GM23338 (cell line): ENCODE measurements at regions not wholly inside any gene's neighbourhood (a gene's known extent, or its start where the extent isn't known, plus 50 kb on each side); places are given as distances from the start of the nearest gene placed in this dataset.

Experiments used
- ATAC-seq: fragments of 200-7000 bp; cut with Tn5 transposase; 3 replicates; pipeline ENCODE4 v1.9.1; 2020
- DNase-seq: peaks from one replicate; pipeline ENCODE4 v3.0.0-alpha.2; 2015; ENCODE audit warnings: low spot score
- H2AFZ ChIP-seq: fragments of 200-600 bp; sonication (generic); 2 replicates; pipeline ENCODE4 v1.8.0; 2016; ENCODE audit warnings: antibody characterized with exemption, mild to moderate bottlenecking, moderate library complexity
- H3F3A ChIP-seq: fragments of 200-600 bp; sonication (generic); replicated peaks from 2 replicates; pipeline ENCODE4 v1.8.0; 2017; ENCODE audit warnings: antibody characterized with exemption, mixed run types, low read depth
- H3K27ac ChIP-seq: fragments of 200-600 bp; sonication (generic); 2 replicates; pipeline ENCODE4 v1.6.1; 2016; ENCODE audit warnings: low read depth
- H3K27me3 ChIP-seq: fragments of 200-600 bp; sonication (generic); 2 replicates; pipeline ENCODE4 v1.8.0; 2016; ENCODE audit warnings: mild to moderate bottlenecking, mixed run types, moderate library complexity; ENCODE audit not compliant: insufficient read depth
- H3K36me3 ChIP-seq: fragments of 200-600 bp; sonication (generic); 2 replicates; pipeline ENCODE4 v1.8.0; 2016; ENCODE audit warnings: mild to moderate bottlenecking; ENCODE audit not compliant: insufficient read depth
- H3K4me1 ChIP-seq: fragments of 200-600 bp; sonication (generic); 2 replicates; pipeline ENCODE4 v1.8.0; 2016; ENCODE audit warnings: mild to moderate bottlenecking, moderate library complexity; ENCODE audit not compliant: insufficient read depth
- H3K4me2 ChIP-seq: fragments of 200-600 bp; sonication (generic); 2 replicates; pipeline ENCODE4 v1.7.1; 2017; ENCODE audit warnings: mixed run types
- H3K4me3 ChIP-seq: fragments of 200-600 bp; sonication (generic); 2 replicates; pipeline ENCODE4 v1.6.1; 2016; ENCODE audit warnings: mixed run types
- H3K79me2 ChIP-seq: fragments of 200-600 bp; sonication (generic); replicated peaks from 2 replicates; pipeline ENCODE4 v1.8.0; 2017; ENCODE audit warnings: mild to moderate bottlenecking; ENCODE audit not compliant: insufficient read depth
- H3K9me2 ChIP-seq: fragments of 200-600 bp; sonication (generic); 2 replicates; pipeline ENCODE4 v1.8.0; 2017; ENCODE audit not compliant: insufficient read depth
- H4K20me1 ChIP-seq: fragments of 200-600 bp; sonication (generic); replicated peaks from 2 replicates; pipeline ENCODE4 v1.8.0; 2017; ENCODE audit warnings: mild to moderate bottlenecking; ENCODE audit not compliant: insufficient read depth
- H3K27ac Mint-ChIP-seq: 2 replicates; pipeline ENCODE4 v1.8.0; 2020; ENCODE audit warnings: inconsistent platforms, mild to moderate bottlenecking, moderate library complexity, mixed read lengths
- H3K27me3 Mint-ChIP-seq: 3 replicates; pipeline ENCODE4 v1.8.0; 2022; ENCODE audit warnings: low read depth, mild to moderate bottlenecking, moderate library complexity, mixed read lengths, inconsistent platforms; ENCODE audit not compliant: insufficient read depth, poor library complexity
- H3K36me3 Mint-ChIP-seq: 3 replicates; pipeline ENCODE4 v1.8.0; 2021; ENCODE audit warnings: low read depth, mild to moderate bottlenecking, inconsistent platforms, moderate library complexity, mixed read lengths
- H3K4me1 Mint-ChIP-seq: 3 replicates; pipeline ENCODE4 v1.8.0; 2020; ENCODE audit warnings: mild to moderate bottlenecking, inconsistent platforms, mixed read lengths
- H3K4me3 Mint-ChIP-seq: 3 replicates; pipeline ENCODE4 v1.8.0; 2021; ENCODE audit warnings: moderate library complexity, mild to moderate bottlenecking, inconsistent platforms, mixed read lengths
- H3K9me3 Mint-ChIP-seq: 3 replicates; pipeline ENCODE4 v1.8.0; 2020; ENCODE audit warnings: moderate library complexity, mild to moderate bottlenecking, inconsistent platforms, mixed read lengths
- EZH2 ChIP-seq: fragments of 200-600 bp; sonication (generic); IDR thresholded peaks from one replicate; pipeline ENCODE4 v1.8.0; 2017; ENCODE audit warnings: antibody characterized with exemption, mild to moderate bottlenecking, low read depth; ENCODE audit not compliant: unreplicated experiment
- EZH2phosphoT487 ChIP-seq: fragments of 200-600 bp; sonication (generic); IDR thresholded peaks from one replicate; pipeline ENCODE4 v1.8.1; 2018; ENCODE audit warnings: antibody characterized with exemption; ENCODE audit not compliant: unreplicated experiment
- POLR2AphosphoS5 ChIP-seq: IDR thresholded peaks from 2 replicates; pipeline ENCODE4 v1.6.1; 2016; ENCODE audit warnings: antibody characterized with exemption, low read depth
- STAT1 ChIP-seq: IDR thresholded peaks from one replicate; pipeline ENCODE4 v1.6.1; 2016; ENCODE audit warnings: antibody characterized with exemption; ENCODE audit not compliant: unreplicated experiment
- ZNF331 ChIP-seq: fragments of 250-450 bp; sonication (Bioruptor Pico); IDR thresholded peaks from 2 replicates; pipeline ENCODE4 v1.5.0; 2020; ENCODE audit warnings: low read depth, mild to moderate bottlenecking, moderate library complexity
- TF ChIP-seq, protein P1 (sequence below): IDR thresholded peaks from one replicate; pipeline ENCODE4 v1.6.1; 2018; ENCODE audit warnings: antibody characterized with exemption; ENCODE audit not compliant: unreplicated experiment
- TF ChIP-seq, protein P2 (sequence below): IDR thresholded peaks from 2 replicates; pipeline ENCODE4 v1.6.1; 2016; ENCODE audit warnings: antibody characterized with exemption
- TF ChIP-seq, protein P3 (sequence below), 2 experiments: fragments of 200-600 bp in 1 of 2; sonication (generic) in 1 of 2; conservative IDR thresholded peaks; 2 replicates each; pipeline versions ENCODE4 v1.5.1 to v1.6.1; 2016 to 2017; ENCODE audit warnings: antibody characterized with exemption in 2 of 2, low read depth in 2 of 2, mild to moderate bottlenecking in 2 of 2, moderate library complexity in 1 of 2

DNA sequence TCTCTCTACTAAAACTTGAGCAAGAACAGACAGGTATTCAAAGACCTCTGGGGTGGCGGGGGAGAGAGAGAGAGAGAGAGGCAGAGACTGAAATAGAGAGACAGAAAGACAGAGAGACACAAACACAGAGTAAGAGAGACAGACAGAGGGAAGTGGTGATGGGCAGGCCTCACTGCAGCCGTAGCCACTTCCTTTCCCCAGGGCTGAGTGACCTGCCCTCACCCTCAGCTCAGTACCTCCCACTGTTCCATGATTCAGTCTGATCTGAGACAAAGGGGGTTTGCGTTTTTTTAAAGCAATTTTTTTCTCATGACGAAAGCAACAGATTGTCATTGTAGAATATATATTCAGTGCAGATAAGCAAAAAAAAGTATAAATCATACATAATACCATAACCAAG lies 607.9 kb upstream of the B3GAT1 start (continued):
- TF ChIP-seq, protein P1, sequence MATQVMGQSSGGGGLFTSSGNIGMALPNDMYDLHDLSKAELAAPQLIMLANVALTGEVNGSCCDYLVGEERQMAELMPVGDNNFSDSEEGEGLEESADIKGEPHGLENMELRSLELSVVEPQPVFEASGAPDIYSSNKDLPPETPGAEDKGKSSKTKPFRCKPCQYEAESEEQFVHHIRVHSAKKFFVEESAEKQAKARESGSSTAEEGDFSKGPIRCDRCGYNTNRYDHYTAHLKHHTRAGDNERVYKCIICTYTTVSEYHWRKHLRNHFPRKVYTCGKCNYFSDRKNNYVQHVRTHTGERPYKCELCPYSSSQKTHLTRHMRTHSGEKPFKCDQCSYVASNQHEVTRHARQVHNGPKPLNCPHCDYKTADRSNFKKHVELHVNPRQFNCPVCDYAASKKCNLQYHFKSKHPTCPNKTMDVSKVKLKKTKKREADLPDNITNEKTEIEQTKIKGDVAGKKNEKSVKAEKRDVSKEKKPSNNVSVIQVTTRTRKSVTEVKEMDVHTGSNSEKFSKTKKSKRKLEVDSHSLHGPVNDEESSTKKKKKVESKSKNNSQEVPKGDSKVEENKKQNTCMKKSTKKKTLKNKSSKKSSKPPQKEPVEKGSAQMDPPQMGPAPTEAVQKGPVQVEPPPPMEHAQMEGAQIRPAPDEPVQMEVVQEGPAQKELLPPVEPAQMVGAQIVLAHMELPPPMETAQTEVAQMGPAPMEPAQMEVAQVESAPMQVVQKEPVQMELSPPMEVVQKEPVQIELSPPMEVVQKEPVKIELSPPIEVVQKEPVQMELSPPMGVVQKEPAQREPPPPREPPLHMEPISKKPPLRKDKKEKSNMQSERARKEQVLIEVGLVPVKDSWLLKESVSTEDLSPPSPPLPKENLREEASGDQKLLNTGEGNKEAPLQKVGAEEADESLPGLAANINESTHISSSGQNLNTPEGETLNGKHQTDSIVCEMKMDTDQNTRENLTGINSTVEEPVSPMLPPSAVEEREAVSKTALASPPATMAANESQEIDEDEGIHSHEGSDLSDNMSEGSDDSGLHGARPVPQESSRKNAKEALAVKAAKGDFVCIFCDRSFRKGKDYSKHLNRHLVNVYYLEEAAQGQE = no peak
- TF ChIP-seq STAT1 (no peak), POLR2AphosphoS5 (no peak), EZH2 (no peak)

DNA sequence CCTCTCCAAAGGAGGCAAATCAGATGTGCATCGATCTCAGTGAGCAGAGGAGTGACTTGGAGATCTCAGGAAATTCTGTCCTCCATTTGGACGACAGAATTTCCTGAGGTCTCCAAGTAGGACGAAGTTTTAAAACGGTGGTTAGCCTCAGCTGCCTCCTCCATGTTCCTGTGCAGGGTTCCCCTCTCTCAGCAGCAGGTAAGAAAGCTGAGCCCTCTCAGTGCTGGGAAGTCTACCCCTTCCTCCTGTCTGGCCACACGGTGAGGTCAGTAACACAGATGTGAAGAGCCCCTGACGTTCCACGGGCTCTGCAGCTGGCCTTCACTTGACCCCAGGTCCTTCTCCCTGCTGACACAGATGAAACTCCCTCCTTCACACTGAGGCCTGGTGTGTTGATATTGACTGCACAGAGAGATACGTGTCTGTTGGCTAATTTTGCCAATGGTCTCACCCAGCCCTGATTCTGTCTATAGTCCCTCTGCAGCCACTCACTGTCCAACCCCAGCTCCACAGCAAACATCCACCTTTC lies 607.4 kb upstream of the B3GAT1 start:
- Mint-ChIP-seq H3K4me3 (no peak overlapping the region), H3K27me3 (peaks cover 3% of the 10 kb centered on the region), H3K9me3 (peaks cover 13% of the 10 kb centered on the region; the same call in 2 of the 3 replicates), H3K4me1 (peaks cover 10% of the 10 kb centered on the region; the same call in 2 of the 3 replicates), H3K36me3 (no peaks in the 10 kb centered on the region), H3K27ac (no peak overlapping the region; the same call in 1 of the 2 replicates)
- Histone ChIP-seq H3K4me1 (no peaks in the 10 kb centered on the region), H3K27ac (no peak overlapping the region), H2AFZ (no peak overlapping the region), H3K27me3 (no peaks in the 10 kb centered on the region), H3K36me3 (peaks cover 2% of the 10 kb centered on the region; the same call in 1 of the 2 replicates), H4K20me1 (no peaks in the 10 kb centered on the region), H3F3A (no peaks in the 10 kb centered on the region), H3K79me2 (no peaks in the 10 kb centered on the region), H3K9me2 (0 out of 2 replicates have a peak, but pooled peaks cover 7% of the 10 kb centered on the region), H3K4me3 (no peak overlapping the region), H3K4me2 (no peak overlapping the region)
- no peak for DNase-seq
- no peak for ATAC-seq
- TF ChIP-seq EZH2phosphoT487 (no peak), ZNF331 (CRISPR knock-in tag) (no peak)
- TF ChIP-seq, protein P2, sequence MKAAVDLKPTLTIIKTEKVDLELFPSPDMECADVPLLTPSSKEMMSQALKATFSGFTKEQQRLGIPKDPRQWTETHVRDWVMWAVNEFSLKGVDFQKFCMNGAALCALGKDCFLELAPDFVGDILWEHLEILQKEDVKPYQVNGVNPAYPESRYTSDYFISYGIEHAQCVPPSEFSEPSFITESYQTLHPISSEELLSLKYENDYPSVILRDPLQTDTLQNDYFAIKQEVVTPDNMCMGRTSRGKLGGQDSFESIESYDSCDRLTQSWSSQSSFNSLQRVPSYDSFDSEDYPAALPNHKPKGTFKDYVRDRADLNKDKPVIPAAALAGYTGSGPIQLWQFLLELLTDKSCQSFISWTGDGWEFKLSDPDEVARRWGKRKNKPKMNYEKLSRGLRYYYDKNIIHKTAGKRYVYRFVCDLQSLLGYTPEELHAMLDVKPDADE = no peak
- TF ChIP-seq, protein P3, sequence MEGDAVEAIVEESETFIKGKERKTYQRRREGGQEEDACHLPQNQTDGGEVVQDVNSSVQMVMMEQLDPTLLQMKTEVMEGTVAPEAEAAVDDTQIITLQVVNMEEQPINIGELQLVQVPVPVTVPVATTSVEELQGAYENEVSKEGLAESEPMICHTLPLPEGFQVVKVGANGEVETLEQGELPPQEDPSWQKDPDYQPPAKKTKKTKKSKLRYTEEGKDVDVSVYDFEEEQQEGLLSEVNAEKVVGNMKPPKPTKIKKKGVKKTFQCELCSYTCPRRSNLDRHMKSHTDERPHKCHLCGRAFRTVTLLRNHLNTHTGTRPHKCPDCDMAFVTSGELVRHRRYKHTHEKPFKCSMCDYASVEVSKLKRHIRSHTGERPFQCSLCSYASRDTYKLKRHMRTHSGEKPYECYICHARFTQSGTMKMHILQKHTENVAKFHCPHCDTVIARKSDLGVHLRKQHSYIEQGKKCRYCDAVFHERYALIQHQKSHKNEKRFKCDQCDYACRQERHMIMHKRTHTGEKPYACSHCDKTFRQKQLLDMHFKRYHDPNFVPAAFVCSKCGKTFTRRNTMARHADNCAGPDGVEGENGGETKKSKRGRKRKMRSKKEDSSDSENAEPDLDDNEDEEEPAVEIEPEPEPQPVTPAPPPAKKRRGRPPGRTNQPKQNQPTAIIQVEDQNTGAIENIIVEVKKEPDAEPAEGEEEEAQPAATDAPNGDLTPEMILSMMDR (conservative IDR thresholded peaks at IDR 0.05; ENCODE audit: low read depth in 2 of 2) = no peak
- TF ChIP-seq, protein P1 = no peak
